Lung (tissue), 11 donors: ENCODE measurements at regions not wholly inside any gene's neighbourhood (a gene's known extent, or its start where the extent isn't known, plus 50 kb on each side); places are given as distances from the start of the nearest gene placed in this dataset.

ENCODE experiments used
- ATAC-seq: fragments of 200-7000 bp; cut with Tn5 transposase; one replicate; pipeline ENCODE4 v1.9.1; 2020; ENCODE audit warnings: moderate number of reproducible peaks; ENCODE audit not compliant: insufficient read depth, low FRiP score
- DNase-seq, 3 donors: peaks; one replicate each; pipeline ENCODE4 v3.0.0-alpha.2; 2013 to 2017
- H3K27ac ChIP-seq, 2 donors: one replicate each; pipeline ENCODE4 v1.5.1; 2013; ENCODE audit warnings: mild to moderate bottlenecking in 2 of 2, moderate library complexity in 2 of 2, control low read depth in 1 of 2, inconsistent platforms in 1 of 2, low read depth in 1 of 2, low read length in 1 of 2
- H3K27me3 ChIP-seq, 3 donors: one replicate each; pipeline ENCODE4 v1.5.1; 2013; ENCODE audit warnings: low read length in 2 of 3; ENCODE audit not compliant: control insufficient read depth in 3 of 3, insufficient read depth in 3 of 3
- H3K36me3 ChIP-seq, 4 donors: one replicate each; pipeline ENCODE4 v1.5.1; 2013; ENCODE audit warnings: low read length in 4 of 4, mild to moderate bottlenecking in 1 of 4, moderate library complexity in 1 of 4; ENCODE audit not compliant: control insufficient read depth in 4 of 4, insufficient read depth in 4 of 4
- H3K4me1 ChIP-seq, 5 donors: one replicate each; pipeline ENCODE4 v1.5.1; 2013; ENCODE audit warnings: low read length in 5 of 5, mild to moderate bottlenecking in 2 of 5, moderate library complexity in 1 of 5; ENCODE audit not compliant: control insufficient read depth in 5 of 5, insufficient read depth in 5 of 5
- H3K4me3 ChIP-seq: one replicate; pipeline ENCODE4 v1.5.1; 2013; ENCODE audit warnings: mild to moderate bottlenecking, control low read depth, moderate library complexity
- H3K9ac ChIP-seq, 2 donors: one replicate each; pipeline ENCODE4 v1.5.1; 2013; ENCODE audit warnings: low read length in 2 of 2, control low read depth in 1 of 2; ENCODE audit not compliant: insufficient read depth in 1 of 2
- H3K9me3 ChIP-seq, 4 donors: one replicate each; pipeline ENCODE4 v1.5.1; 2013; ENCODE audit warnings: low read length in 3 of 4, mild to moderate bottlenecking in 1 of 4, moderate library complexity in 1 of 4; ENCODE audit not compliant: control insufficient read depth in 4 of 4, insufficient read depth in 3 of 4
- WGBS, 2 donors: extraction: QIAGEN DNeasy Blood & Tissue Kit; methylation state at CpG; one replicate each; pipeline ENCODE4 v1.1.7; 2013; 5-methylcytosine and 5-hydroxymethylcytosine counted together
- TF ChIP-seq, protein P1 (sequence below): IDR thresholded peaks from 2 replicates; pipeline ENCODE4 v1.5.1; 2012; ENCODE audit warnings: mild to moderate bottlenecking; ENCODE audit errors: control extremely low read depth, extremely low read depth
- donor health status: control.
- donor health status: control.
- donor health status: Bipolar disorder and iron deficiency.
- donor health status: healthy.
- donor health status: DM: yes; HTN: yes; CAD: no.

DNA sequence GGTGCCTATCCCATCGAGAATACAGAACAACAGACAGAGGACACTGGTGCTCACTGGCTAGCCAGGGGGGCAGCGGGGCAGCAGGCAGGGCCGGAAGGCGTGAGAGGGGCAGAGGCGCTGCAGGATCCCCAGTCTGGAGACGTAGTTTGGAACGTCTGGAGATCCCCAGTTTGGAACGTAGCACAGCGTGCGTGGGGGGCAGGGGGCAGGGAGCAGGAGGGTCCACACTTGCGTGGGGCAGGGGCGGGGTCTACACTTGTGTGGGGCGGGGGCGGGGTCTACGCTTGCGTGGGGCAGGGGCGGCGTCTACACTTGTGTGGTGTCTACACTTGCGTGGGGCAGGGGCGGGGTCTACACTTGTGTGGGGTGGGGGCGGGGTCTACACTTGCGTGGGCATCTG lies 107.2 kb downstream of the DACT2 start:
- no peaks in the 10 kb centered on the region for H3K9me3 ChIP-seq
- no peak for ATAC-seq
- no peak overlapping the region for H3K9ac ChIP-seq
- TF ChIP-seq, protein P1, sequence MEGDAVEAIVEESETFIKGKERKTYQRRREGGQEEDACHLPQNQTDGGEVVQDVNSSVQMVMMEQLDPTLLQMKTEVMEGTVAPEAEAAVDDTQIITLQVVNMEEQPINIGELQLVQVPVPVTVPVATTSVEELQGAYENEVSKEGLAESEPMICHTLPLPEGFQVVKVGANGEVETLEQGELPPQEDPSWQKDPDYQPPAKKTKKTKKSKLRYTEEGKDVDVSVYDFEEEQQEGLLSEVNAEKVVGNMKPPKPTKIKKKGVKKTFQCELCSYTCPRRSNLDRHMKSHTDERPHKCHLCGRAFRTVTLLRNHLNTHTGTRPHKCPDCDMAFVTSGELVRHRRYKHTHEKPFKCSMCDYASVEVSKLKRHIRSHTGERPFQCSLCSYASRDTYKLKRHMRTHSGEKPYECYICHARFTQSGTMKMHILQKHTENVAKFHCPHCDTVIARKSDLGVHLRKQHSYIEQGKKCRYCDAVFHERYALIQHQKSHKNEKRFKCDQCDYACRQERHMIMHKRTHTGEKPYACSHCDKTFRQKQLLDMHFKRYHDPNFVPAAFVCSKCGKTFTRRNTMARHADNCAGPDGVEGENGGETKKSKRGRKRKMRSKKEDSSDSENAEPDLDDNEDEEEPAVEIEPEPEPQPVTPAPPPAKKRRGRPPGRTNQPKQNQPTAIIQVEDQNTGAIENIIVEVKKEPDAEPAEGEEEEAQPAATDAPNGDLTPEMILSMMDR: no peak
- peak in 1 of 3 donors; percentile 10 for DNase-seq
- H3K27me3 ChIP-seq: no peaks in the 10 kb centered on the region
- 93 to 95% methylated on average over 21 to 22 of the region's 22 CpGs for WGBS, 2 donors
- H3K36me3 ChIP-seq: no peaks in the 10 kb centered on the region
- no peak overlapping the region for H3K27ac ChIP-seq
- H3K4me3 ChIP-seq: no peak overlapping the region
- H3K4me1 ChIP-seq: peaks cover 0 to 8% (median 0%) of the 10 kb centered on the region in 5 donors

DNA sequence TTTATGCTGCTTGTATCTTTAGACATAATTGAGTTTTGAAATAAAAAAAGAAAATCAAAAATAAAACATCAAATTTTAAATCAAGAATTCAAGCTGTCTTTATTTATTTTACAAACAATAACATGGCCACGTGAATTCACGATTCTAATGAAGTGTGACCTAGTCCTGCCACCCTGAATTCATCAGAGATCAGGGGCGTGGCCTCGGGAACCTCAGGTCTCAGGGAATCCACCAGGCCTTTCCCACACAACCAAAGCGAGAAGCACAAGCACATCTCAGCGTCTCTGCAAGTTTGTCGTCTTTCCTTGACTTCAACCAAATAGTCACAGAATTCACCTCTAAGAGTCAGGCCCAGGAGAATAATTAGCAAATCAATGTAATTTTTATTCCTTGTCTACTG lies 107.9 kb downstream of the DACT2 start:
- ATAC-seq (no peak), DNase-seq (no peak)
- WGBS, 2 donors: 87 to 89% methylated on average over 7 of the region's 7 CpGs
- TF ChIP-seq, protein P1: no peak
- Histone ChIP-seq H3K4me1 (peaks cover 0 to 8% (median 0%) of the 10 kb centered on the region in 5 donors), H3K27ac (no peak overlapping the region), H3K27me3 (no peaks in the 10 kb centered on the region), H3K9ac (no peak overlapping the region), H3K36me3 (no peaks in the 10 kb centered on the region), H3K4me3 (no peak overlapping the region), H3K9me3 (no peaks in the 10 kb centered on the region)

DNA sequence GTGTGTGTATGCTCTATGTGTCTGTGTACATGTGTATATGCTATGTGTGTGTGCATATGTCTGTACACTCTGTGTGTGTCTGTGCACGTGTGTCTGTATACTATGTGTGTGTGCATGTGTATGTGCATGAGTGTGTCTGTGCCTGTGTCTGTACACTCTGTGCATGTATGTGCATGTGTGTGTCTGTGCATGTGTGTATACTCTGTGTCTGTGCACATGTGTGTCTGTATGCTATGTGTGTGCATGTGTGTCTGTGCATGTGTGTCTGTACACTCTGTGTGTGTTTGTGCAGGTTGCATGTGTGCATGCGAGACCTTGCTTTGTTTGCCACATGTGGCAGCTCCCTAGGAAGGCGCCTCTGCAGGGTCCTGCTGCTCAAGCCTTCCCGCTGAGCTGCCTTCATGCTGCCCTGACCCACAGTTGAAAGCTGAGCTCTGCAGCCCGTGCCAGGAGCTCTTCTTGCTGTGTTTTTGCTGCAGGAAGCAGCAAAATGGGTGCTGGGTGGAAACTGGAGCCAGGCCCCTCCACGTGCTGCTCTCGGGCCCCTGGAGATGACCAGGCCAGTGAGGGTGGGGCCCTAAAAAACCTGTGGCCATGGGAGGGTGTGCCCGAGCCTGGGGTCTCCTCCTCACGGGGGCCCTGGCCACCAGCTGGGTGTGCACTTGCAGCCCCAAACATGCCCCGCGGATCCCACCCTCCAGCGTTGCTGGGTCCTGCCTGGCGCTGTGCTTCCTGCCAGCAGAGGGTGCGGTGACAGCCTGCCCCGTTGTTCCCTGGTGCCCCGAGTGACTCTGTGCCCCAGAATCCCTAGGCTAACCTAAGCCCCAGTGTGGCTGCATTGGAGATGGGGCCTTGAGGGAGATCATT lies 109.1 kb downstream of the DACT2 start:
- no peak overlapping the region for H3K4me3 ChIP-seq
- WGBS, 2 donors: 78 to 86% methylated on average over 16 of the region's 16 CpGs
- peaks cover 0 to 8% (median 0%) of the 10 kb centered on the region in 5 donors for H3K4me1 ChIP-seq
- H3K9ac ChIP-seq: no peak overlapping the region
- peak in 2 of 3 donors; percentile 17 to 65 for DNase-seq
- ATAC-seq: no peak
- TF ChIP-seq, protein P1: no peak
- no peaks in the 10 kb centered on the region for H3K9me3 ChIP-seq
- no peak overlapping the region for H3K27ac ChIP-seq
- H3K27me3 ChIP-seq: no peaks in the 10 kb centered on the region
- no peaks in the 10 kb centered on the region for H3K36me3 ChIP-seq
